ENCODE measurements at regions not wholly inside any gene's neighbourhood (a gene's known extent, or its start where the extent isn't known, plus 50 kb on each side); places are given as distances from the start of the nearest gene placed in this dataset.
"Not testable (repeated sequence)": the region's sequence is repeated elsewhere in the genome, so short reads cannot be mapped to it uniquely, and the experiment has no call there.

DNA sequence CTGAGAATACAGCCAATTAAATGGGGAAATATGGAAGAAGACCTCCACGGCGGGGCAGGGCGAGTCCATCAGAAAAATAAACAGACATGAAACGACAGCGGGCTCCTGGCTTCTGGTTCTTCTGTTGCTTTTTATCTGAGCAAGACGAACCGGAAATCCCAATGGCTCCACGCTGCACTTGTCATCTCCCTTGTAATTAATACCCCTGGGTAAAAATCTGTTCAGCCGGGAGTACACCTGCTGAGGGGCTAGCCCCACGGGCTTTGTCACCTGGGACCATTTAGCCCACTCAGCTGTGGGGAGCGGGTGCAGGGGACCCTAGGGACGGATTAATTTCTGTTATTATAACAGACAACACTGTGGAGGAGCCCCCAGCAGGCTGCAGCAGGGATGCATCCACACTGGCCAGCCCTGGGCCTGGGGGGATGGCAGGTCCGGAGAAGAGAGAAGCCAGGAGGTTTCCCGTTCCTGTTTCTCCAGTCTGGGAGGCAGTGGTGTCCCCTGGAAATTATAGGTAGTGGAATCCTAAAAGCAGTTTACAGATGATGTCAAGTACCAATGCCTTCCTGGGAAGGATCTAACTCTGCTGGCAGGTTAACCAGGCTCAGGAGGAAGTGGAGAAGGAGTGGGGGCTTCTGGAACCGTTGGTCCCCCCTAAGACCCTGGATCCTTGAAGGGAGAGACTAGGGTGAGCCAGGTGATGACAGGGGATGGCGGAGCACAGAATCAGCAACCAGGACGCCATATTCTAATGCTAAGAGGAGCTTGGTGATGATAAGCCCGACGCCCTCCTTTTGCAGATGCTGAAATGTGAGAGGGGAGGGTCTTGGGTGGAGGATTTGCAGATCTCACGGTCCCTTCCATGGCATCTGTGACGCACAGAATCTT, 566.1 kb downstream of the PTPRU start:
- peak; percentile 20 for DNase-seq

DNA sequence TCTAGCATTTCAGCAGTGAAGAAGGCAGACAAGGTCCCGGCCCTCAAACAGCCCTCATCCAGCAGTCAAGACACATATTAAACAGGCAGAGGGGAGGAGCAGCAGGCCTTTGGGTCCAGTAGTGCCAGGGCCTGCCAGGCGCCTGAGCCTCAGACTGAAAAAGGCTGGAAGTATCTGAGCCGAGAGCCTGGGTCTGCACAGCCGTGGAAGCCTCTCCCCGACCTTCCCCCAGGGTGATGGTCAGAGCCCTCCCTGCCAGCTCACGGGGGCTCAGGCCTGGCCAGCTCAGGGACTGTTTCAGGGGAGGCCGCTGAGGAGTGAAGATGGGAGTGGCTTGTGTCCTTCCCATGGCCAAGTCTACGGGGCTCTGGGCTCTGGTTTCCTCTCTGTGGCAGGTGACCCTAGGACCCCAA, 565.2 kb downstream of the PTPRU start:
- no peak for DNase-seq

DNA sequence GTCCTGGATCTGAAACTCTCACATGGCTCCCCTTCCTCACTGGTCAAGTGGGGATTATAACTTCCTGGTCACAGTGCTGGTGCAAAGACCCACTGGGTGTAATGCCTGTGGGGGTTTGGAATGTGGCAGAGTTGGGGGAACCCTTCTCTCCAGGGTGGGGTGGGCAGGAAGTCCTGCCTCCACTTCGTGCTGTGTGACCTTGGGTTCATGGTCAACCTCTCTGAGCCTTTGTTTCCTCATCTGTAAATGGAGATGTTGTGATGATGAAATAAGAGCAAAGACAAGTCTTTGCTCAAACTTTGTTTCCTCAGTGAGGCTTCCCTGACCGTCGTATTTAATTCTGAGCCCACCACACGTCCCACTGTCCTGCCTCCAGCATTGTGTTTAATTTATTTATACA, 564.7 kb downstream of the PTPRU start:
- no peak for DNase-seq

DNA sequence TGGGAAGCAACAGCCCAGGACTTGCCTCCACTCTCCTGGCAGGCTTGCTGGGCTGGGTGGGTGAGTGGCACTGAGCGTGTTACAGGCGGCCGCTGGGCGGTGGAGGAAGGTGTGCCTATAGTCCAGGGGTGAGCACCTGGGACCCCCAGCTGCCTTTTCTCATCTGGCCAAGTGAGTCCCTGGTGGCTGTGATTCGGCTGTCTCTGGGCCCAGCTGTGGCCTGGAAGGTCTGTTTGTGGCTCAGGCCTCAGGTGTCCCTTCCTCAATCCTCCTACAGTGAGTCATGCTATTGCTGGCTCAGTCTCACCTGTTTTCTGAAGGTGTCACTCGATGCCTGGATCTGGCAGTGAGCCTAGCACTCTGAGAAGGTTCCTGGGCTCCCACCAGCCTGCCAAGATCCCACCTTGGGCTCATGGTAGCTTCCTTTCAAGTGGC, 564.2 kb downstream of the PTPRU start:
- no peak for DNase-seq

DNA sequence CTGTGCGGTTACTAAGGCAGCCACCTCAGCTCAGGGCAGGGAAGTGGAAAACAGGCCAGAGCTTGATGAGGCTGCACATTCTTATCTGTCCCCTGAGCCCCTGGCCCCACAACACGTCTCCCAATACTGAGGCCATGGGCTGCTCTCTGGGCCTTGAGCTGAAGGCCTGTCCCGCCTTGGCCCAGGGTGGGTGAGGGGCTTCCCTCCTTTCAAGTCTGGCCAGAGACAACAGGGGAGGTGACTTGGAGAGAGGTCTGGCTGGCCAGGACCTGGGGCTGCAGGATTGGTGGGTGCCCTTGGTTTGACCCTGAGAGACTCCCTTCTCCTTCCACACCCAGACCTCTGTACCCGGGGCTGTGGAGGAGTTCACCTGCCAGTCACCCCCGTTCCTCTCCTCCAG, 563.8 kb downstream of the PTPRU start:
- no peak for DNase-seq

DNA sequence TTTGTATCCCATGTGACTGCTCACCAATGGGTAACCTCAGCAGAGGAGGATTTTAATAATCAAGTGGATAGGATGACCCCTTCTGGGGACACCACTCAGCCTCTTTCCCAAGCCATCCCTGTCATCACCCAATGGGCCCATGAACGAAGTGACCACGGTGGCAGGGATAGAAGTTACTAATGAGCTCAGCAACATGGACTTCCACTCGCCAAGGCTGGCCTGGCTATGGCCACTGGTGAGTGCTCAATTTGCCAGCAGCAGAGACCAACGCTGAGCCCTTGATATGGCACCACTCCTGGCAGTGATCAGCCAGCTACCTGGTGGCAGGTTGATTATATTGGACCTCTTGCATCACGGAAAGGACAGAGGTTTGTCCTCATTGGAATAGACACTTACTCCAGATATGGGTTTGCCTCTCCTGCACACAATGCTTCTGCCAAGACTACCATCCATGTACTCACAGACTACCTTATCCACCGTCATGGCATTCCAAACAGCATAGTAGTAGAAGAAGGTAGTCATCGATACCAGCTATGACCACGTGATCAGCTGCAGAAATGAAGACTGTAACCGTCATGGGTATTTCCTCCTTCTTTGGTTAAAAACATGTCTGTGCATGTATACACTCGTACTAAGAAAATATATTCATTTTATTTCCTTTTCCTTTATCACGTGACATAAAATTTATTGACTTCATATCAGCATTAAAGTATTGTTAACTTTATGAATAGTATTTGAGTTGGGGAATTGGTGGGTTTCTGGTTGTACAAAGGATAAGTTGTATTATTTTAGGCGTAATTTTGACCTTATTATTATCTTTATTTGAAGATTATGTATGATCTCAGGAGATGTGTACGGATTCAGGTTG, 562.6 kb downstream of the PTPRU start:
- no peak for DNase-seq

DNA sequence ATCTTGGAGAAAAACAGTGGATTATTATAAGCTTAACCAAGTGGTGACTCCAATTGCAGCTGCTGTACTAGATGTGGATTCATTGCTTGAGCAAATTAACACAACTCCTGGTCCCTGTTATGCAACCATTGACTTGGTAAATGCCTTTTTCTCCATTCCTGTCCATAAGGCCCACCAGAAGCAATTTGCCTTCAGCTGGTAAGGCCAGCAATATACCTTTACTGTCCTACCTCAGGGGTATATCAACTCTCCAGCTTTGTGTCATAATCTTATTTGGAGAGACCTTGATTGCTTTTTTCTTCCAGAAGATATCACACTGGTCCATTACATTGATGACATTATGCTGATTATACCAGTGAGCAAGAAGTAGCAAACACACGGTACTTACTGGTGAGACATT, 560.8 kb downstream of the PTPRU start:
- DNase-seq, result not testable (repeated sequence)

DNA sequence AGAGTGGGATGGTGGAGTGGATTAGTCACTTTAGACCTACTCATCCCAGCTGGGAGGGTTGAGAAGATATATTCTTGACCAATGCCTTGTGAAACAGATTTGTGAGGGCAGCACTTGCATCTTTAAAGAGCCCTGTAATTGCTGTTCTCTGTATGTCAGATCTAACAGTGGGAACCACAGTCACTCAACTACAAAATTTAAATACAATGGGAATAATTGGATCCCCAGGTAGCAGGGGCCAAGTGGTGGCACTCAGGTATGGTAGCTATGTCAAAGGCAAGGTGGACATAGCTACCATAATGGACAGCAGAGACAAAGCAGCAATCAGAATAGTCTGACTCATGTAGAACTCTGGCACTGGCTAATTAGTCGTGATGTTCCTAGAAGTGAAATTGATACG, 559.6 kb downstream of the PTPRU start:
- DNase-seq, result not testable (repeated sequence)

DNA sequence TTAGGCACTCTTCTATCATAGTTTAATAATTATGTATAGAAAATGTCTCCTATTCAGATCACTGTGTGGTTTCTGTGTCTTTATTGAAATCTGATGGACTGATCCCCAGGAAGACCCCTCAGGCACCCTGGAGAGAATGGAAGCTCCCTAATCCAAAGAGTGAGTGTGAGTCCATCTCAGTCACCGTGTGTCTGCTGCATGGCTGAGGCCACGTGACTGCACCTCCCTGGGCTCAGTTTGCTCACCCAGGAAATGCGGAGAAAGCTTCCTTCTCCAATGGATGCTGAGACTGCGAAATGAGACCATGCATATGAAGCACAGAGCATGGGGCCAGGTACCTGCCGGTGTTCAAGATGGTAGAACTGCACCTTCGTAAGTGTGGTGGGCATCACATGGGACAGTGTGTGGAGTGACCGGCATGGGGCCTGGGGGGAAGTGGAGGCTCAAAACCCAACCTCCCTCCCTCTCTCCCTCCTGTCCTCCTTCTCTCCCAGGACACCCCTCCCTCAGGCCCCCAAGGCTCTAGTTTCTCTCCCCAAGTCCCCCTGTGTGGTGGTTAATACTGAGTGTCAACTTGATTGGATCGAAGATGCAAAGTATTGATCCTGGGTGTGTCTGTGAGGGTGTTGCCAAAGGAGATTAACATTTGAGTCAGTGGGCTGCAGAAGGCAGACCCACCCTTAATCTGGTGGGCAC, 557.5 kb downstream of the PTPRU start:
- DNase-seq, result no peak

DNA sequence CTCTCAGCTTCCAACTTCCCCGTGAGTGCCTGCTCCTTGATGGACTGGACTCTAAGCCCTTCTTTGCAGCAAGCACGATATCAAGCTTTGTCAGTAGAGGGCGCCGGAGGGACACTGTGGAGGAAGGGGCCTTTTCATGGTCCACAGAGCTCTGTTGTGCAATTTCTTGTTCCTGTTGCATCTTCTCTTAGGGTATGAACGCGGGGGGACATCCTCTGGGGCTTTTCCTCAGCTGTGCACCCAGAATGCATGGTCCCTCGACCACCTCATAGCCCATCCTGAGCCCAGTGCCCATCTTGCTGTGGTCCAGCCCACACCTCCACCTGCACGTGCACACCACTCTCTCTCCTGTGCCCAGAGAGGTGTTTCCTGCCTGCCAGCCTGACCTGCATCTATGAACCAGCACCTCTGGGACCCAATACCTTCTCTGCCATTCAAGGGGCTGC, 556.8 kb downstream of the PTPRU start:
- peak; percentile 86 for DNase-seq

DNA sequence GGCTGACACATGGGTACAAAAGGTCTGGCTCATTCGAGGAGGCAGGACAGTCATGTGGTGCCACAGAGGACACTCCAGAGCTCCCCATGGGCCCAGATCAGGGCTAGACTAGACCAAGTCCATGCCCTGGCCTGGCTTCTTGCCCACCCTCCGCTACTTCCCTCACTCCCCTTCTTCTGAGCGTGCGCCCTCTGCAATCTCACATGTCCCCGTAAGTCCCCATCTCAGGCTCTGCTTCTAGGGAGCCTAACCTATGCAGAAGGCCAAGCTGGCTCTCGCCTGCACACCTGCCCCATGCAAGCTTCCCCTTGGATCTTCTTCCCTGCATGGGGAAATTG, 553.6 kb downstream of the PTPRU start:
- DNase-seq, result no peak

DNA sequence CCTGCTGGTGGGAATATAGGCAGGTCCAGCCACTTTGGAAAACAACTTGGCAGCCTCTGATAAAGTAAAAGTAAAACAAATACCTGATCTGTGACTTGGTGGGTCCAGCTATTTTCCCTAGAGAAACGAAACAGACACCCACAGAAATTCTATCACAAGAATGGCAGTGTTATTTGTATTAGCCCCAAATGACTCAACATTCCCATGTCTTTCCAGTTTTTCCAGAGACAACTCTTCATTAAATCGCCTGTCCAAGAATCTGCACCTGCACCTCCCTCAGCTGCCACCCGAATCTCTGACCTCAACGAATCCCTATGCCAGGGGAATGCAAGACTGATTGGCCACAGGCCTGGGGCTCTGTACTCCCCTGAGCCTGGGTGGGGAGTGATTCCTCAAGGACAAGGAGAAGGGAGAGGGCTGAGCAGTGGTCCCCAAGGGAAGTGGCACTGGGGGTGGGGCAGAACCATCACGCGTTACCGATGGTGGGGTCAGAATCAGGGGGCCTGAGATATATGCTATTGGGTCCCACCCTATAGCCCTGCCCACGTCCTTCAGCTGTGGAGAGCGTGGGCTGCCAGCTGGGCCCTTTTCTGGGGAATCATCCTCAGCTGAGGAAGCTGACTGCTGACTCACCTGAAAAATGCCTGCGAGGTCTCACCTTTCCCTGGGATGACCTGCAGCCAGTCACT, 553.0 kb downstream of the PTPRU start:
- DNase-seq, result no peak

DNA sequence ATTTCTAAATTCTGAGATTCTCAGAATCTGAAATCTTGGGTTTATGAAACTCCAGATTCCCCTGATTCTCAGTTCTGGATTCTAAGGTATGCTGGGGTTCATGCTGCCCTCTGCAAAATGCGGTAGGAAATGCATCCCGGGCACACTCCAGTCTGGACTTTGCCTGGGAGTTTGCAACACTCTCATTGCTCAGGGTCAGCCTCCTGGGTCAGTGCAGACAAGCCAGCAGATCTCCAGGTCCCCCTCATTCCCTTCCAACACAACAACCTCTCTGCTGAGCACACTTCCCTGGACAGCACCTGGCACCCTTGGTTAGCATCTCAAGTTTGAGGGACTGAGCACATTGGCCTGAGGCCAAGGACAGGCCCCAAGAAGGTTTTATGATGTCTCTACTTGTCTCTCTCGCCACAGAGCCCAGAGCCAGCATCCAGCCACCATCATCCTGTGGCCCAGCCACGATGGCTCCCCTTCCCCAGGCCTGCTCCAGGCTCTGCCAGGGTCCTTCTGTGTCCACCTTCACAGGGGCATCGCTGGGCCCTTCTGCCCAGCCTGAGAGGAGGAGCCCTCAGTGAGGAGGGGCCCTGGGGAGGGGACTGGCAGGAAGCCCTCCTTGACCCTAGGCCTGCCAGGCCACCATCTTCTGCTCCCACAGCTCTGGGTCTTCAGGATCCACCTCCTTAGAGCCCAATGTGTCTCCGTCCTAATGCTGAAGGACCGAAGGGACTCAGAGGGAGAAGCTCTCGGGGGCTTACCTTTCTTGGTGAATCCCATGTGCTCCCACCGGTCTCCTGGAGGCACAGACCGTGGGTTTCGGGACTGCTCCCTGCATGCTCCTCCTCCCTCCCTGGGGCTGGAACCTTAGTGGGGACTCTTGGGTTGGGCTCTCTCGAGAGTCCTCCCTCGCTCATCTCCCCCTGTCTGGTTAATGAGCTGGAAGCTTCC, 550.7 kb downstream of the PTPRU start:
- no peak for DNase-seq

DNA sequence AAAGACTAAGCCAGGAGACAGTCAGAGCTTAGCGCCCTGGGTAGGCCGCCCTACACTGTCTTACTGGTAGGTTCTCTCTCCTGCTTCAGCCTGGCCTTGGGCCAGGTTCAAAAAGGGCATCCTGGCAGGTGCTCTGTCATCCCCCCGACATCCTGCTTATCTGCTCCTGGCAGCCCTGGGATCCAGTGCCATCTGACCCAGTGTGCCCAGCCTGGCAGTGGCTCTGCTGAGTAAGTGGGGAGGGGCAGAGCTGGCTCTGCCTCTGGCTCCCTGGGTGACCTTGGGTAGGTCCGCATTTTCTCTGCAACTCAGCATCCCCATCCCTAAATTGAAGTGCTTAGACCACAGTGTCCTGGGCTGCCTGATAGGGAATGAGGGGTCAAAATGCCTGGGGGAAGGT, 549.9 kb downstream of the PTPRU start:
- no peak for DNase-seq

DNA sequence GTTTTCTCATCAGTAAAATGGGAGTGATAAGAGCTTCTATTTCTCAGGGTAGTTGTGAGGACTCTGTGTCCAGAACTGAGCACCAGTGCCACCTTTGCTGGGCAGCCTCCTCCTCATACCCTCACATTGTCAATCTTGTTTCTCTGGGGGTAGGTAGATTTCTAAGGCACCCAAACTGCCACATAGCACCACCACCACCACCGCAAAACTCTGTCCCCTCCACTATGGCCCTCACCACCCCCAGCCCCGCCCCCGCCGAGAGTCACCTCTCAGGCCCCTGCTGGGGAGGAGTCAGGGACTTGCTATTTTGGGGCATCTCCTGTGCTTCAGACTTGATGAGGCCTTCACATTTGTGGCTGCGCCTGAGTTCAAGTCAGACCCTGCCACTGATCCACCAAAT, 549.2 kb downstream of the PTPRU start:
- DNase-seq, result no peak

DNA sequence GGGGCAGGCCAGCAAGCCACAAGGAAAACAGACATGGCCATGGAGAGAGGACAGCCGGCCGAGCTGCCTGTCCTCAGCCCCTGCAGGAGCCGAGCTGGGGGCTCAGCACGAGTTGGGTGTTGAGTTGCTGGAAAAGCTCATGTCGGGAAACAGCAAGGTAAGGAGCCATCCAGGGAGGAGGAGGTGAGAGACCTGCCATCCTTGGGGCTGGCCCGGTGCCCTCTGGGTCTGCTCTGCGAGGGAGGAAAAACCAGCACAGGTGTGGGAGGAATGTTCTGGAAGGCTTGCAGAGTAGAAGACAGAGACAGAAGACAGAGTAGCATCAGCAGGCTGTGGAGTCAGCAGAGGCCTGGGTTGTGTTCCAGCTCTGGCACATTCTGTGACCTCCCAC, 548.8 kb downstream of the PTPRU start:
- DNase-seq, result no peak

DNA sequence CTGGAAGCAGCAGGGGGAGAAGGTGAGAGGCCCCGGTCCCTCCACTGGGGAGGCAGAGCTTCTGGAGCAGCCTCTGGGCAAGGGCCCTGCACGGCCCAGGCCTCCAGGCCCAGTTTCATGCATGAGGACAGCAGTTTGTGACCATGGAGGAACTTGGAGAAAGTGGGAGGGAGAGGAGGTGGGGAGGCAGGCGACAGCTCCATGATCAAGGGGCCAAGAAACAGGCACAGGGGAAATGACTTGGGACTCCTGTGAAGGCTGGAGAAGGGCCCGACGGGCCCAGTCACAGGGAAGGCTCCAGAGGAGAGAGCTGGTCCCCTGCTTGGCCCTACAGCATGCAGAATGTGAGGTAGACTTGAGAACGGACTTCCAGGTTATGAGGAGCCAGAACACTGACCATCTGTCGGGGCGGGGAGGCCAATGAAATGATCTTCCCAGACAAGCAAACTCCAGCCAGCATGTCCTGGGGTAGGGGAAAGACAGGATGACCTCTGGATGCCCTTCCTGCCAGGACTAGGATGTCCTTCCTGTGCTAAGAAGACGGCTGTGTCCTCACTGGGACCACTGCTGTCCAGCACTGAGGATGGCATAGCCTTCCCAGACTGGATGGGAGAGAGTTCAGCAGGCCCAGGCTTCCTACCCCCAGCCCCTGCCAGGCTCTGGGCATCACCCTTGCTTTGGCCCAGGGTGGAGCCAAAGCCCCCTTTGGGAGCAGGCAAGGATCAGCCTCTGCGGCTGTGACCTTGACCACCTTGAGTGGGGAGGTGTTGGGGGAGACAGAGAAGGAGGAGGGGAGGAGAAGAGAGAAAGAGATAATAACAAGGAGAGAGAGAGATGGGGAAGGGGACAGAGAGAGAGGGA, 548.2 kb downstream of the PTPRU start:
- no peak for DNase-seq

DNA sequence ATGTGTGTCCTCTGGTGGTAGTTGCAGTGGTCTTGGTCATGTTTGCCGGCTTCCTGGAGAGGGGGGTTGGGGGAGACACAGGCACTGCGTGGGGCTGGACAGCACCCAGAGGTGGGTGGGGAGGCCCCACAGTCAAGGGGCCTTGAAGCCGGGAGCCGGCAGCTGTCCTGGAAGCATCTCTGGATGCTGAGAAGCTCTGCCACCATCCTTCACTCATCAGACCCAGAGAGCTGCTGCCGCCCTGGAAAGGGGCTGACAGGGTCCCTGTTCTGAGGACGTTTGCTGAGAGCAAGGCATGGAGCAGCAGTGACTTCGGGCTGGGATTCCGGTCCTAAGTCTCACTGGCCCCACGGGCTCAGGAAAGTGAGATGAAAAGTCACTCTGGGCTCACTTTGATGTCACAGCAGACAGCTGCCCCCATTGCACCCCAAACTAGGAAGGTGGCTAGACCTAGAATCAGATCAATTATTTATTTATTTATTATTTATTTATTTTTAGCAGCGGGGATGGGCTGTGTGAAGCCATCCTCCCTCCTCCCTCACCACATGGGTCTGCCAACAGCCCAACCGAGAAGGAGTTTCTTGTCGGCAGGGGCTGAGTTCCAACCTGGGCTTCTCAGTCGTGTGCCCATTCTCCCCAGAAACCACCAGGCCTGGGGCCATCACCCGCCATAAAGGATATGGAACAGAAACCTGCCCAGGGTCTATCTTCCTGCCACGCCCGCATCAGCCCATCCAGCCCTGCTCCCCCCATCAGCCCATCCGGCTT, 547.4 kb downstream of the PTPRU start:
- DNase-seq, result no peak
